Hepatocyte (in vitro differentiated cells): ENCODE measurements at regions not wholly inside any gene's neighbourhood (a gene's known extent, or its start where the extent isn't known, plus 50 kb on each side); places are given as distances from the start of the nearest gene placed in this dataset.

ENCODE experiments used
- CTCF ChIP-seq: fragments of 200-600 bp; sonication (generic); IDR thresholded peaks from 2 replicates; pipeline ENCODE4 v1.5.1; 2016; ENCODE audit warnings: antibody characterized with exemption, mild to moderate bottlenecking; ENCODE audit not compliant: poor library complexity
- EZH2 ChIP-seq: fragments of 200-600 bp; sonication (generic); IDR thresholded peaks from 2 replicates; pipeline ENCODE4 v1.6.1; 2016; ENCODE audit warnings: antibody characterized with exemption, mild to moderate bottlenecking, borderline replicate concordance

- TF ChIP-seq CTCF, result no peak
- TF ChIP-seq EZH2, result no peak
Measured at GRCh38 chr6:50958148-50958697, 139.6 kb downstream of the TFAP2B start.
